ENCODE measurements at regions not wholly inside any gene's neighbourhood (a gene's known extent, or its start where the extent isn't known, plus 50 kb on each side); places are given as distances from the start of the nearest gene placed in this dataset.
"Not testable (repeated sequence)": the region's sequence is repeated elsewhere in the genome, so short reads cannot be mapped to it uniquely, and the experiment has no call there.

- DNase-seq (ENCODE audit: low read depth in 2 of 2), result no peak
Observed at GRCh38 chr2:14053105-14053504, 579.4 kb upstream of the LRATD1 start.

- no peak for DNase-seq (ENCODE audit: low read depth in 2 of 2)
Observed at GRCh38 chr2:14064346-14064745, 568.2 kb upstream of the LRATD1 start.

- DNase-seq (ENCODE audit: low read depth in 2 of 2), result no peak
Observed at GRCh38 chr2:14072338-14072737, 560.2 kb upstream of the LRATD1 start.

GRCh38 chr2:14074691-14075090 is 557.8 kb upstream of the LRATD1 start:
- DNase-seq (ENCODE audit: low read depth in 2 of 2), result no peak

GRCh38 chr2:14079576-14079975 is 552.9 kb upstream of the LRATD1 start:
- no peak for DNase-seq (ENCODE audit: low read depth in 2 of 2)

- no peak for DNase-seq (ENCODE audit: low read depth in 2 of 2)
Observed at GRCh38 chr2:14081521-14081920, 551.0 kb upstream of the LRATD1 start.

DNA sequence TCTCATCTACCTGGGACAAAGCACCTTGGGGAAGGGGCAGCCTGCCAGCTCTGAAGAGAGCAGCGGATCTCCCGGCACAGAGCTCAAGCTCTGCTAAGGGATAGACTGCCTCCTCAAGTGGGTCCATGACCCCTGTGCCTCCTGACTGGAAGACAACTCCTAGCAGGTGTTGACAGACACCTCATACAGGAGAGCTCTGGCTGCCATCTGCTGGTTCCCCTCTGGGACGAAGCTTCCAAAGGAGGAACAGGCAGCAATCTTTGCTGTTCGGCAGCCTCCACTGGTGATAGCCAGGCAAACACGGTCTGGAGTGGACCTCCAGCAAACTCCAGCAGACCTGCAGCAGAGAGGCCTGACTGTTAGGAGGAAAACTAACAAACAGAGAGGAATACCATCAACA is 549.9 kb upstream of the LRATD1 start:
- no peak for DNase-seq (ENCODE audit: low read depth in 2 of 2)

GRCh38 chr2:14094592-14094991 is 537.9 kb upstream of the LRATD1 start:
- no peak for DNase-seq (ENCODE audit: low read depth in 2 of 2)

- DNase-seq (ENCODE audit: low read depth in 2 of 2), result not testable (repeated sequence)
Observed at GRCh38 chr2:14099101-14099500, 533.4 kb upstream of the LRATD1 start.

- no peak for DNase-seq (ENCODE audit: low read depth in 2 of 2)
Observed at GRCh38 chr2:14114275-14114674, 518.2 kb upstream of the LRATD1 start.

- no peak for DNase-seq (ENCODE audit: low read depth in 2 of 2)
Observed at GRCh38 chr2:14120376-14120775, 512.1 kb upstream of the LRATD1 start.

DNA sequence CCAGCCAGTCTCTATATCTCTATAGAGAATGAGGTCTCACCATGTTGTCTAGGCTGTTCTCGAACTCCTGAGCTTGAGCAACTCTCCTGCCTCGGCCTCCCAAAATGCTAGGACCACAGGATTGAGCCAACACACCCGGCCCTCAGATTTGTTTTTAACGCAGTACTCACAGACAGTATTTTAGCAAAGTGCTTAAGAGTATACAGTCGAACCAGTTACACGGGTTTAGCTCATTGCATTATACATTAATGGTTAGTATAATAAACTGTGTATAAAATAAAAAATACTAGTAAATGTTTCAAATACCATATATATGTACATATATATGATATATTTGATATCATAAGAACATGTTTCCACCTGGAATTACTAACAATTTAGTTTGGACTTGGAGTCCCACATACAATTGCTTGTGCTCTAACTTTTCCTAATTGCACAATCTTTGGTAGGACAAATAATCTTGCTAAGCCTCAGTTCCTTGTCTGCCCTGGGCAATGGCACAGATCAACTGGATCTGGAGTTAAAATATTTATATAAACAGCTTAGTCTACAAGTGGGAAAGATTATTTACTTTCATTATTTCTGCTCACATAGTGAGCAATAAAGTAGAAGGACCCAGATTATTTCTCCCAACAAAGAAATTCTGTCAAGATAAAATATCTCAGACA is 508.9 kb upstream of the LRATD1 start:
- DNase-seq (ENCODE audit: low read depth in 2 of 2), result no peak

DNA sequence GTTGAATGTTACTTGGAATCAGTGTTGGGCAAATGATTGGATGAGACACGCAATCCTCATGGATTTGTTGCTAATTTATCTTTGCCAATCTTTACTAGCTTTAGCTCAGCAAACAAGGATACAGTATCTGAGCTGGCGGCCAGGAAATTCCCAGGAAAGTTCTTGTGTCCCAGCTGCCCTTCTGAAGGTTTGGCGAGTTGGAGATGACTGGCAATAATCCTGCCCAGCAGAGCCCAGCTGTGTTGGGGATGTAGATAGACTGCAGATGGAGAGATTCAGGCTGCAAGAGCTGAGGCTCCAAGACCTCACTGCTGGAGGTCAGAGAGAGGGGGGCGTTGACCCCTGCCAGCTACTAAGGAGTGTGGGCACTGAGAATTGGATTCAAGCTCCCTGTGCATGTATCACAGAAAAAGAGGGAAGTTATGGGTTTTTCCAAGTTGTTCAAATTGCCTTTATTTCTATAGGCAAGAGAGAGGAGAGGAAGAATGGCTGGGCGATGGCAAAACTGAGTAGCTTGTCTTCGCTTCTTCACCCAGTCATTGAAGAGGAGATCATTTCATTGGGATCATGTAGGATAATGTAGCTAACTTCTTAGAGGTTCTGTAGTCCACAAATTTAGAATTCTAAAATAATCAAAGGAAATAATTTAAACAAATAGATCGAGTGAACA is 506.8 kb upstream of the LRATD1 start:
- no peak for DNase-seq (ENCODE audit: low read depth in 2 of 2)

- DNase-seq (ENCODE audit: low read depth in 2 of 2), result no peak
Observed at GRCh38 chr2:14126846-14127245, 505.7 kb upstream of the LRATD1 start.

- DNase-seq (ENCODE audit: low read depth in 2 of 2), result no peak
Observed at GRCh38 chr2:14127765-14128164, 504.8 kb upstream of the LRATD1 start.

DNA sequence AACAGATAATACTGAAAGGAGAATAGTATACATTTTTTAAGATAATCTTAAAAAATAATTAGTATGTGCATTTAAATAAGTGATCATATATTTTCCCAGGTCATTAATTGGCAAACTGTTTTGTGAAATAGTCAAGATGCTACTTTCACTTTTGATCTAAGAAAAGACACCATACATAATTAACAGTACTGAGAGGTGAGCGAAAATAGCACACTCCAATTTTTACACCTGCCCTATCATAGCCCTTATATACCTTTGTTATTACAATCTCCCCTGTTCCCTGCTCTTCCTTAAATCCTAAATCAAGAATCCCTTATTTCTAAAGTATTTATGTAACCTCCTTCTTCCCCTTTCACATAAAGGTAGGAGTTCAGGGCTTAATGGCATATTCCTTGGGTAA is 500.1 kb upstream of the LRATD1 start:
- no peak for DNase-seq (ENCODE audit: low read depth in 2 of 2)

- DNase-seq (ENCODE audit: low read depth in 2 of 2), result no peak
Observed at GRCh38 chr2:14134771-14135170, 497.7 kb upstream of the LRATD1 start.

- DNase-seq (ENCODE audit: low read depth in 2 of 2), result no peak
Observed at GRCh38 chr2:14136030-14136429, 496.5 kb upstream of the LRATD1 start.

GRCh38 chr2:14137643-14138042 is 494.9 kb upstream of the LRATD1 start:
- DNase-seq (ENCODE audit: low read depth in 2 of 2), result no peak

- no peak for DNase-seq (ENCODE audit: low read depth in 2 of 2)
Observed at GRCh38 chr2:14140009-14140550, 492.4 kb upstream of the LRATD1 start.

DNA sequence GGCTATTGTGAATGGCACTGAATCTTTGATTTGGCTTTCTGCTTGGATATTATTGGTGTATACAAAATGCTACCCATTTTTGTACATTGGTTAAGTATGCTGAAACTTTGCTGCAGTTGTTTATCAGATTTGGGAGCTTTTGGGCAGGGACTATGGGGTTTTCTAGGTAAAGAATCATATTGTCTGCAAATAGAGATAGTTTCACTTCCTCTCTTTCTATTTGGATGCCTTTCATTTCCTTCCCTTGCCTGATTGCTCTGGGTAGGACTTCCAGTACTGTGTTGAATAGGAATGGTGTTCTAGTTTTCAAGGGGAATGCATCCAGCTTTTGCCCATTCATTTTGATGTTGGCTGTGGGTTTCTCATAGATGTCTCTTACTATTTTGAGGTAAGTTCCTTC is 489.1 kb upstream of the LRATD1 start:
- DNase-seq (ENCODE audit: low read depth in 2 of 2), result no peak

GRCh38 chr2:14148216-14148615 is 484.3 kb upstream of the LRATD1 start:
- DNase-seq (ENCODE audit: low read depth in 2 of 2), result no peak

GRCh38 chr2:14157816-14158215 is 474.7 kb upstream of the LRATD1 start:
- no peak for DNase-seq (ENCODE audit: low read depth in 2 of 2)
